Heart right ventricle (tissue), 16 donors: ENCODE measurements at regions not wholly inside any gene's neighbourhood (a gene's known extent, or its start where the extent isn't known, plus 50 kb on each side); places are given as distances from the start of the nearest gene placed in this dataset.

Source experiments
- ATAC-seq, 8 donors: fragments of 200-7000 bp; cut with Tn5 transposase; one replicate each; pipeline ENCODE4 v1.9.1; 2020; ENCODE audit warnings: mild to moderate bottlenecking in 8 of 8, moderate library complexity in 8 of 8, moderate number of reproducible peaks in 1 of 8
- DNase-seq, 2 donors: peaks; one replicate each; pipeline ENCODE4 v3.0.0-alpha.2; 2020
- H3K27ac ChIP-seq, 10 donors: fragments of 200-600 bp; sonication (generic) in 2 of 10; one replicate each; pipeline versions ENCODE4 v1.5.0 to v1.8.0; 2020 to 2022; ENCODE audit warnings: mild to moderate bottlenecking in 3 of 10
- H3K27me3 ChIP-seq, 7 donors: fragments of 200-600 bp; one replicate each; pipeline ENCODE4 v1.8.0; 2021 to 2022; ENCODE audit warnings: mild to moderate bottlenecking in 2 of 7
- H3K36me3 ChIP-seq, 9 donors: fragments of 200-600 bp; sonication (generic) in 1 of 9; one replicate each; pipeline versions ENCODE4 v1.5.0 to v1.8.0; 2020 to 2022; ENCODE audit warnings: mild to moderate bottlenecking in 2 of 9
- H3K4me1 ChIP-seq, 9 donors: fragments of 200-600 bp; sonication (generic) in 1 of 9; one replicate each; pipeline versions ENCODE4 v1.5.0 to v1.8.0; 2020 to 2022; ENCODE audit warnings: mild to moderate bottlenecking in 4 of 9
- H3K4me3 ChIP-seq, 10 donors: fragments of 200-600 bp; sonication (generic) in 2 of 10; one replicate each; pipeline versions ENCODE4 v1.5.0 to v1.8.0; 2020 to 2022; ENCODE audit warnings: mild to moderate bottlenecking in 7 of 10, moderate library complexity in 2 of 10
- H3K9me3 ChIP-seq, 11 donors: fragments of 200-600 bp in 10 of 11; sonication (generic) in 2 of 11; one replicate each; pipeline versions ENCODE4 v1.5.0 to v1.8.0; 2013 to 2022; ENCODE audit warnings: mild to moderate bottlenecking in 2 of 11, control low read depth in 1 of 11, moderate library complexity in 1 of 11
- CTCF ChIP-seq, 9 donors: fragments of 200-600 bp; sonication (generic) in 2 of 9; IDR thresholded peaks; one replicate each; pipeline versions ENCODE4 v1.5.0 to v1.8.0; 2021 to 2022; ENCODE audit warnings: antibody characterized with exemption in 9 of 9, mild to moderate bottlenecking in 5 of 9, moderate library complexity in 1 of 9
- WGBS, 2 donors: extraction: QIAGEN DNeasy Blood & Tissue Kit; methylation state at CpG; one replicate each; pipeline ENCODE4 v1.1.7; 2013; ENCODE audit warnings: inconsistent platforms in 1 of 2; 5-methylcytosine and 5-hydroxymethylcytosine counted together
- intact Hi-C, 10 donors: fragments of 100-400 bp; cut with DNase I; formaldehyde crosslinking; loops; one replicate each; pipeline versions ENCODE4 v1.11.1 to v1.14.2; 2022
- donor health status: Arrhythmogenic right ventricular cardiomyopathy.
- donor health status: ischemic (EF 13 %, LVEDD 7.1; RV severe dilation, severe dysfunction).
- donor health status: healthy with polysubstance abuse.
- donor health status: DM: no; HTN: yes; CAD: no.
- donor health status: DM: no; HTN: no; CAD: no.
- donor health status: ischemic (EF 25% LVEDD 6.9; RV normal size, moderate dysfunction).
- donor health status: ischemic (EF 25% LVEDD 5.7; RV mildly dilated, moderate dysfunction).
- donor health status: healthy.
- donor health status: DM: yes; HTN: yes; CAD: no.
- donor health status: Ischemic cardiomyopathy.
- donor health status: ischemic (EF 35%, LVEDD 5.7; RV mildly dilated, moderate dysfunction).
- donor health status: nonischemic (EF 11% LVEDD 7.7; RV severe dilation, severe dysfunction).
- donor health status: DM: yes; HTN: yes; CAD: no.
- donor health status: PGD.
- donor health status: ischemic (EF 29% LVEDD 5.4; RV normal size, mild dysfunction).
- donor health status: nonischemic (EF 23%, LVEDD 6.1; RV moderate dilation, normal function).

GRCh38 chr10:108360187-108360586 is 1195.7 kb upstream of the SORCS1 start:
- Histone ChIP-seq H3K4me3 (no peak overlapping the region), H3K36me3 (no peaks in the 10 kb centered on the region), H3K9me3 (no peaks in the 10 kb centered on the region), H3K27ac (no peak overlapping the region), H3K4me1 (no peaks in the 10 kb centered on the region), H3K27me3 (no peaks in the 10 kb centered on the region)
- TF ChIP-seq CTCF (IDR thresholded peaks at IDR 0.05), result no peak
- intact Hi-C loops, result no loop called here
- 61 to 63% methylated on average over 2 of the region's 2 CpGs for WGBS, 2 donors
- ATAC-seq, result no peak
- no peak for DNase-seq

GRCh38 chr10:108358912-108359311 is 1194.4 kb upstream of the SORCS1 start:
- no peak for DNase-seq
- H3K4me3 ChIP-seq, result no peak overlapping the region
- intact Hi-C loops, result no loop called here
- no peaks in the 10 kb centered on the region for H3K9me3 ChIP-seq
- H3K27ac ChIP-seq, result no peak overlapping the region
- no peak for ATAC-seq
- no peaks in the 10 kb centered on the region for H3K4me1 ChIP-seq
- no peak for TF ChIP-seq CTCF (IDR thresholded peaks at IDR 0.05)
- no peaks in the 10 kb centered on the region for H3K36me3 ChIP-seq
- H3K27me3 ChIP-seq, result no peaks in the 10 kb centered on the region
- 37 to 78% methylated on average over 3 of the region's 3 CpGs for WGBS, 2 donors

- 30 to 31% methylated on average over 2 of the region's 2 CpGs for WGBS, 2 donors
- Histone ChIP-seq H3K9me3 (peaks cover 0 to 6% (median 0%) of the 10 kb centered on the region in 11 donors), H3K4me1 (no peaks in the 10 kb centered on the region), H3K27ac (no peak overlapping the region), H3K27me3 (no peaks in the 10 kb centered on the region), H3K36me3 (no peaks in the 10 kb centered on the region), H3K4me3 (no peak overlapping the region)
- intact Hi-C loops, result no loop called here
- no peak for ATAC-seq
- TF ChIP-seq CTCF (IDR thresholded peaks at IDR 0.05), result no peak
- DNase-seq, result no peak
These were observed 1188.3 kb upstream of the SORCS1 start for GRCh38 chr10:108352771-108353170.

GRCh38 chr10:108348215-108348614 is 1183.7 kb upstream of the SORCS1 start:
- Histone ChIP-seq H3K4me3 (no peak overlapping the region), H3K9me3 (peaks cover 0 to 6% (median 0%) of the 10 kb centered on the region in 11 donors), H3K27ac (no peak overlapping the region), H3K27me3 (no peaks in the 10 kb centered on the region), H3K36me3 (no peaks in the 10 kb centered on the region), H3K4me1 (no peaks in the 10 kb centered on the region)
- TF ChIP-seq CTCF (IDR thresholded peaks at IDR 0.05), result no peak
- ATAC-seq, result no peak
- no peak for DNase-seq
- intact Hi-C loops, result no loop called here
- 72 to 75% methylated on average over 2 of the region's 2 CpGs for WGBS, 2 donors

GRCh38 chr10:108346066-108346465 is 1181.6 kb upstream of the SORCS1 start:
- Histone ChIP-seq H3K36me3 (no peaks in the 10 kb centered on the region), H3K27me3 (no peaks in the 10 kb centered on the region), H3K9me3 (peaks cover 0 to 17% (median 3%) of the 10 kb centered on the region in 11 donors), H3K4me1 (no peaks in the 10 kb centered on the region), H3K27ac (no peak overlapping the region), H3K4me3 (no peak overlapping the region)
- no peak for TF ChIP-seq CTCF (IDR thresholded peaks at IDR 0.05)
- no peak for DNase-seq
- WGBS, 2 donors, result 80 to 81% methylated on average over 3 of the region's 3 CpGs
- intact Hi-C loops, result no loop called here
- no peak for ATAC-seq
